SU-DHL-6 (cell line): ENCODE measurements at regions not wholly inside any gene's neighbourhood (a gene's known extent, or its start where the extent isn't known, plus 50 kb on each side); places are given as distances from the start of the nearest gene placed in this dataset.

Source experiments
- CTCF ChIP-seq: fragments of 200-600 bp; sonication (generic); IDR thresholded peaks from one replicate; pipeline ENCODE4 v1.5.1; 2017; ENCODE audit warnings: antibody characterized with exemption, mild to moderate bottlenecking, low read length, moderate library complexity; ENCODE audit not compliant: insufficient read depth, poor library complexity, severe bottlenecking
- EZH2phosphoT487 ChIP-seq: fragments of 200-600 bp; sonication (generic), shearing (Covaris generic); conservative IDR thresholded peaks from 2 replicates; pipeline ENCODE4 v1.6.1; 2018; ENCODE audit warnings: mild to moderate bottlenecking, antibody characterized with exemption, low read length, moderate library complexity, mixed read lengths

GRCh38 chr10:60614363-60614762 is 163.9 kb upstream of the CDK1 start:
- no peak for TF ChIP-seq CTCF
- TF ChIP-seq EZH2phosphoT487: no peak
